H1 (cell line): ENCODE measurements at regions not wholly inside any gene's neighbourhood (a gene's known extent, or its start where the extent isn't known, plus 50 kb on each side); places are given as distances from the start of the nearest gene placed in this dataset.

Experiments used
- CTCF ChIA-PET: fragments of 300-600 bp; sonication (Branson Sonifier 250); formaldehyde crosslinking; loops from one replicate; lab custom pipeline; 2021; ENCODE audit not compliant: partially characterized antibody; lab: Charles Lee
- POLR2A ChIA-PET: fragments of 300-600 bp; sonication (Branson Sonifier 250); formaldehyde crosslinking; loops from one replicate; lab custom pipeline; 2021; ENCODE audit warnings: inconsistent platforms; ENCODE audit not compliant: partially characterized antibody; lab: Charles Lee
- DNase-seq, 2 experiments: peaks; one replicate each; pipeline versions ENCODE4 v3.0.0 to v3.0.0-alpha.2; 2010 to 2022; ENCODE audit warnings: low spot score in 2 of 2, low read depth in 1 of 2, mixed read lengths in 1 of 2
- FAIRE-seq: peaks from 2 replicates; lab custom pipeline; 2011; peaks lifted over from hg19 to GRCh38; lab: Jason Lieb, UNC
- H2AFZ ChIP-seq: 2 replicates; pipeline ENCODE4 v1.8.1; 2012; ENCODE audit warnings: low read length, inconsistent platforms
- H2AK5ac ChIP-seq: 2 replicates; pipeline ENCODE4 v1.6.1; 2013; ENCODE audit warnings: low read depth, low read length
- H2BK120ac ChIP-seq: replicated peaks from 2 replicates; pipeline ENCODE3; 2013; ENCODE audit warnings: low read depth, low read length, inconsistent platforms
- H2BK12ac ChIP-seq: 2 replicates; pipeline ENCODE4 v1.6.1; 2013; ENCODE audit warnings: low read depth, low read length
- H2BK15ac ChIP-seq: 2 replicates; pipeline ENCODE4 v1.6.1; 2013; ENCODE audit warnings: low read length
- H2BK20ac ChIP-seq: 2 replicates; pipeline ENCODE4 v1.6.1; 2013; ENCODE audit warnings: low read length
- H2BK5ac ChIP-seq: 2 replicates; pipeline ENCODE4 v1.6.1; 2013; ENCODE audit warnings: low read depth, low read length
- H3K14ac ChIP-seq: 2 replicates; pipeline ENCODE4 v1.6.1; 2013; ENCODE audit warnings: inconsistent platforms; ENCODE audit not compliant: insufficient read length
- H3K18ac ChIP-seq: 2 replicates; pipeline ENCODE4 v1.6.1; 2013; ENCODE audit warnings: low read length; ENCODE audit errors: extremely low read depth
- H3K23ac ChIP-seq: 2 replicates; pipeline ENCODE4 v1.6.1; 2013; ENCODE audit warnings: inconsistent platforms; ENCODE audit not compliant: insufficient read length
- H3K23me2 ChIP-seq: 2 replicates; pipeline ENCODE4 v1.6.1; 2013; ENCODE audit warnings: low read depth, low read length
- H3K27ac ChIP-seq: 2 replicates; pipeline ENCODE4 v1.6.1; 2011; ENCODE audit warnings: low read depth, low read length, inconsistent platforms
- H3K27me3 ChIP-seq, 4 experiments: replicated peaks in 1 of 4; 1 replicate in 1 of 4; 2 replicates in 3 of 4; pipeline versions ENCODE4 v1.6.1 to v1.8.1; 2011 to 2013; ENCODE audit warnings: low read length in 3 of 4, mild to moderate bottlenecking in 3 of 4, inconsistent platforms in 2 of 4, mixed read lengths in 2 of 4, moderate library complexity in 1 of 4; ENCODE audit not compliant: control insufficient read depth in 3 of 4, insufficient read depth in 3 of 4; ENCODE audit errors: extremely low read depth in 1 of 4
- H3K36me3 ChIP-seq, 4 experiments: 2 replicates each; pipeline versions ENCODE4 v1.6.1 to v1.8.1; 2011 to 2013; ENCODE audit warnings: mild to moderate bottlenecking in 4 of 4, low read length in 3 of 4, moderate library complexity in 2 of 4, control low read depth in 1 of 4, inconsistent platforms in 1 of 4; ENCODE audit not compliant: insufficient read depth in 4 of 4, control insufficient read depth in 2 of 4
- H3K4ac ChIP-seq: replicated peaks from 2 replicates; pipeline ENCODE3; 2013; ENCODE audit warnings: low read length, low read depth, mixed read lengths, inconsistent platforms; ENCODE audit not compliant: insufficient read length
- H3K4me1 ChIP-seq, 4 experiments: replicated peaks in 1 of 4; 1 replicate in 1 of 4; 2 replicates in 3 of 4; pipeline versions ENCODE4 v1.6.1 to v1.8.1; 2011 to 2013; ENCODE audit warnings: low read length in 3 of 4, inconsistent platforms in 2 of 4, mixed read lengths in 1 of 4; ENCODE audit not compliant: insufficient read depth in 4 of 4, control insufficient read depth in 3 of 4
- H3K4me2 ChIP-seq, 2 experiments: 2 replicates each; pipeline versions ENCODE4 v1.6.1 to v1.8.1; 2011 to 2013; ENCODE audit warnings: low read depth in 2 of 2, low read length in 2 of 2, control low read depth in 1 of 2, inconsistent platforms in 1 of 2, mild to moderate bottlenecking in 1 of 2; ENCODE audit not compliant: insufficient read depth in 1 of 2
- H3K4me3 ChIP-seq, 4 experiments: fragments of 200-600, 300-600 bp in 1 of 4; sonication (generic), shearing (Covaris generic), sonication (Bioruptor Twin) in 1 of 4; 2 replicates each; pipeline versions ENCODE4 v1.5.1 to v1.8.1; 2011 to 2016; ENCODE audit warnings: low read length in 4 of 4, low read depth in 3 of 4, control low read depth in 2 of 4, inconsistent platforms in 2 of 4, mild to moderate bottlenecking in 2 of 4, mixed read lengths in 1 of 4, moderate library complexity in 1 of 4; ENCODE audit not compliant: insufficient read depth in 2 of 4; ENCODE audit errors: extremely low read depth in 1 of 4
- H3K56ac ChIP-seq: replicated peaks from 2 replicates; pipeline ENCODE3; 2013; ENCODE audit warnings: low read depth, mild to moderate bottlenecking, mixed read lengths, low read length, inconsistent platforms; ENCODE audit not compliant: insufficient read length
- H3K79me1 ChIP-seq: 2 replicates; pipeline ENCODE4 v1.6.1; 2013; ENCODE audit warnings: low read depth, low read length, control low read depth
- H3K79me2 ChIP-seq, 2 experiments: 2 replicates each; pipeline versions ENCODE4 v1.6.1 to v1.8.1; 2012 to 2013; ENCODE audit warnings: low read length in 2 of 2, mild to moderate bottlenecking in 2 of 2, inconsistent platforms in 1 of 2; ENCODE audit not compliant: insufficient read depth in 2 of 2, control insufficient read depth in 1 of 2
- H3K9ac ChIP-seq, 4 experiments: replicated peaks in 1 of 4; 1 replicate in 1 of 4; 2 replicates in 3 of 4; pipeline versions ENCODE4 v1.6.1 to v1.8.1; 2011 to 2013; ENCODE audit warnings: low read depth in 3 of 4, low read length in 3 of 4, control low read depth in 2 of 4, mild to moderate bottlenecking in 2 of 4, moderate library complexity in 2 of 4, inconsistent platforms in 1 of 4; ENCODE audit errors: extremely low read depth in 1 of 4
- H3K9me3 ChIP-seq, 2 experiments: 2 replicates each; pipeline versions ENCODE4 v1.6.1 to v1.8.1; 2012 to 2013; ENCODE audit warnings: mild to moderate bottlenecking in 2 of 2, moderate library complexity in 2 of 2, control low read depth in 1 of 2, inconsistent platforms in 1 of 2, low read depth in 1 of 2, low read length in 1 of 2, mixed read lengths in 1 of 2; ENCODE audit not compliant: insufficient read depth in 2 of 2
- H4K20me1 ChIP-seq, 2 experiments: replicated peaks in 1 of 2; 2 replicates each; pipeline versions ENCODE3 to v1.8.1; 2011 to 2013; ENCODE audit warnings: inconsistent platforms in 2 of 2, low read length in 2 of 2, mild to moderate bottlenecking in 1 of 2; ENCODE audit not compliant: insufficient read depth in 2 of 2, control insufficient read depth in 1 of 2
- H4K5ac ChIP-seq: 2 replicates; pipeline ENCODE4 v1.6.1; 2013; ENCODE audit warnings: low read length, low read depth, mixed read lengths, inconsistent platforms; ENCODE audit not compliant: insufficient read length
- H4K8ac ChIP-seq: 2 replicates; pipeline ENCODE4 v1.8.0; 2013; ENCODE audit warnings: mild to moderate bottlenecking, moderate library complexity, low read length, inconsistent platforms; ENCODE audit not compliant: insufficient read depth; ENCODE audit errors: extremely low read depth
- H4K91ac ChIP-seq: replicated peaks from 2 replicates; pipeline ENCODE3; 2013; ENCODE audit warnings: low read length, mixed read lengths, inconsistent platforms; ENCODE audit not compliant: insufficient read length
- ASH2L ChIP-seq: fragments of 200-600, 300-600 bp; sonication (generic); IDR thresholded peaks from one replicate; pipeline ENCODE4 v1.7.1; 2017; ENCODE audit warnings: low read length
- ATF3 ChIP-seq: IDR thresholded peaks from 2 replicates; pipeline ENCODE4 v1.6.1; 2011; ENCODE audit warnings: low read depth, mild to moderate bottlenecking, low read length; ENCODE audit not compliant: insufficient read depth
- CTCF ChIP-seq, 3 experiments: IDR thresholded peaks; 1 replicate in 2 of 3; 2 replicates in 1 of 3; pipeline versions ENCODE4 v1.5.1 to v1.6.1; 2011; ENCODE audit warnings: low read length in 3 of 3, mild to moderate bottlenecking in 3 of 3, inconsistent platforms in 2 of 3, low read depth in 1 of 3, moderate library complexity in 1 of 3; ENCODE audit not compliant: insufficient read depth in 1 of 3; ENCODE audit errors: control extremely low read depth in 1 of 3
- EP300 ChIP-seq, 2 experiments: IDR thresholded peaks; 1 replicate in 1 of 2; 2 replicates in 1 of 2; pipeline ENCODE4 v1.6.1; 2011 to 2012; ENCODE audit warnings: low read depth in 2 of 2, low read length in 2 of 2, mild to moderate bottlenecking in 2 of 2, borderline replicate concordance in 1 of 2, inconsistent platforms in 1 of 2, moderate library complexity in 1 of 2
- EZH2 ChIP-seq: fragments of 200-600 bp; sonication (generic); IDR thresholded peaks from 2 replicates; pipeline ENCODE4 v1.7.1; 2012; ENCODE audit warnings: low read depth, mild to moderate bottlenecking, moderate library complexity, low read length, inconsistent platforms; ENCODE audit not compliant: severe bottlenecking
- MAX ChIP-seq: IDR thresholded peaks from 2 replicates; pipeline ENCODE4 v1.6.1; 2012; ENCODE audit warnings: inconsistent platforms
- PHF8 ChIP-seq: fragments of 200-600 bp; sonication (generic); conservative IDR thresholded peaks from 2 replicates; pipeline ENCODE4 v1.7.1; 2012; ENCODE audit warnings: low read depth, mild to moderate bottlenecking, inconsistent platforms, low read length, moderate library complexity
- POLR2AphosphoS5 ChIP-seq: IDR thresholded peaks from 2 replicates; pipeline ENCODE4 v1.6.1; 2011; ENCODE audit warnings: low read depth, low read length
- TCF12 ChIP-seq: IDR thresholded peaks from 2 replicates; pipeline ENCODE4 v1.6.1; 2011; ENCODE audit warnings: low read depth, mild to moderate bottlenecking, low read length
- WGBS, 2 experiments: shearing (Covaris generic) in 1 of 2; methylation state at CpG; one replicate each; pipeline versions ENCODE4 v1.1.6 to v1.1.7; 2013 to 2015; ENCODE audit warnings: low lambda C conversion rate in 2 of 2, mixed read lengths in 2 of 2, inconsistent platforms in 1 of 2, low coverage in 1 of 2, missing lambda C conversion rate in 1 of 2; ENCODE audit not compliant: insufficient replicate concordance in 2 of 2, insufficient coverage in 1 of 2, insufficient read length in 1 of 2; ENCODE audit errors: extremely low coverage in 1 of 2, missing lambda C conversion rate in 1 of 2; 5-methylcytosine and 5-hydroxymethylcytosine counted together

- Histone ChIP-seq H2AFZ (no peak overlapping the region), H4K8ac (no peak overlapping the region), H3K18ac (no peak overlapping the region), H3K79me2 (no peaks in the 10 kb centered on the region), H2AK5ac (no peak overlapping the region), H3K9ac (no peak overlapping the region), H4K5ac (no peak overlapping the region), H3K4me3 (no peak overlapping the region), H4K91ac (no peak overlapping the region), H3K23ac (no peak overlapping the region), H3K4ac (no peak overlapping the region), H3K27ac (no peak overlapping the region), H2BK120ac (no peak overlapping the region), H2BK5ac (no peak overlapping the region), H4K20me1 (no peaks in the 10 kb centered on the region), H3K14ac (no peak overlapping the region), H3K4me1 (no peaks in the 10 kb centered on the region), H3K79me1 (no peaks in the 10 kb centered on the region), H3K9me3 (peaks cover 9 to 10% of the 10 kb centered on the region in 2 experiments; a peak in 2 of 4 replicates), H3K36me3 (no peaks in the 10 kb centered on the region), H2BK12ac (no peak overlapping the region), H3K23me2 (no peaks in the 10 kb centered on the region), H3K4me2 (no peak overlapping the region), H3K27me3 (no peaks in the 10 kb centered on the region), H2BK20ac (no peak overlapping the region), H2BK15ac (no peak overlapping the region), H3K56ac (no peak overlapping the region)
- WGBS, 2 experiments, result 93% methylated on average over 4 of the region's 4 CpGs; no CpG with 5 or more reads in 1 of the 2 experiments
- TF ChIP-seq TCF12 (no peak), CTCF (IDR thresholded peaks at IDR 0.05; ENCODE audit: control extremely low read depth in 1 of 3, insufficient read depth in 1 of 3, low read depth in 1 of 3, low read length in 3 of 3) (no peak), EP300 (IDR thresholded peaks at IDR 0.05; ENCODE audit: borderline replicate concordance in 1 of 2, low read depth in 2 of 2, low read length in 2 of 2) (no peak), MAX (no peak), PHF8 (no peak), EZH2 (no peak), POLR2AphosphoS5 (no peak), ATF3 (no peak), ASH2L (no peak)
- DNase-seq (no peak), FAIRE-seq (no peak)
- POLR2A ChIA-PET, result no interaction called here
- CTCF ChIA-PET, result interaction anchor here (0.8 kb wide), 1 partner anchor 11 kb away, joined by 3 read pairs; no protein-coding TSS in a partner anchor
Observed at GRCh38 chr2:42871372-42871771, 79.0 kb upstream of the HAAO start.
